ENCODE measurements at regions not wholly inside any gene's neighbourhood (a gene's known extent, or its start where the extent isn't known, plus 50 kb on each side); places are given as distances from the start of the nearest gene placed in this dataset.

- no peak for DNase-seq
These were observed 498.7 kb upstream of the NFIA start for GRCh38 chr1:60583696-60584095.

DNA sequence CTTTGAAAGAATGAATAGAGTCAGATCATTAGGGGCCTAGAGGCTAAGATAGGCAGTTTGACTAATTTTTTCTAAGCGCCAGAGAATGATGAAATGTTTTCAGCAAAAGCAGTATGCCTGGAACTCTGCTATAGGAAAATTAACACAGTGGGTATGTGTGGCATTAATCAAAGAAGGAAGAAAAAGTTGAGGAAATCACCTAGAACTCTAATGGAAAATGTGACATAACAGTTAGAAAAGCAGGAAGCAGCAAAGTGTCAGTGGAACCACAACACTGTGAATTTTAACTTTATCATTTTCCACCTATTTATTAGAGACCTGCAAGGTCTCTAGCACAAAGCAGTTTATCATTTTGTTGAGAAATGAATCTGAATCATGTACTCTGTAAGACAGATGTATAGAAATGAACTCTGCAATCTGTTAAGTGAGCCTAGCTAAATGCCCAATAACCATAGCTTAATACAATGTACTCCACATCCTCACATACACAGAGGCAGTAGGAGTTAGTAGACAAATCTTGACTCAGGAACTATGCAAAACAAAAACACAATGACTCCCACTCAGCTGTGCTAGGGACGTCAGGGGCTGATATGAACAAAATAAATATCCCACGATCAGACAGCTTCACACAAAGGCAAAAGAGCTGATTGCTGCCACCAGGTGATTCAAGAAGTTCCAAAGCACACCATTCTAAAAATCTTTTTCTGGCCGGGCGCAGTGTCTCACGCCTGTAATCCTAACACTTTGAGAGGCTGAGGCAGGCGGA lies 500.7 kb upstream of the NFIA start:
- no peak for DNase-seq

DNA sequence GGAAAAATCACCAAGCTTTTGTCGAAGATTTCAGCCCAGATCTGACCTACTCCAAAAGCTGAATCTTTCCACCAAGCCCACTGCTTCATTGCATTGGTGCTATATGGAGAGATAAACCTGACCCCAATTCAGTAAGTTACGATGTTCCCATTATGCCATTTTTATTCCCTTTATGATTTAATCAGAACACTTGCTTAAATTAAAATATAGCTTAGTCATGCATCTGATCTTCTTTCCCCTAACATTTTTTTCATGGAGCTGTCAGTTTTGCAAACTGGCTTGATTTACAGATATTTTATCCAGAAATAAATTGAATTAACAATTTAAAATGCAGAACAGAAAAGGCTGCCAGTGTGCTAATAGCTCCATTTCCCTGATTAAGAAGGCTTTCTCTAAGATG lies 503.5 kb upstream of the C1orf87 start:
- DNase-seq: no peak

DNA sequence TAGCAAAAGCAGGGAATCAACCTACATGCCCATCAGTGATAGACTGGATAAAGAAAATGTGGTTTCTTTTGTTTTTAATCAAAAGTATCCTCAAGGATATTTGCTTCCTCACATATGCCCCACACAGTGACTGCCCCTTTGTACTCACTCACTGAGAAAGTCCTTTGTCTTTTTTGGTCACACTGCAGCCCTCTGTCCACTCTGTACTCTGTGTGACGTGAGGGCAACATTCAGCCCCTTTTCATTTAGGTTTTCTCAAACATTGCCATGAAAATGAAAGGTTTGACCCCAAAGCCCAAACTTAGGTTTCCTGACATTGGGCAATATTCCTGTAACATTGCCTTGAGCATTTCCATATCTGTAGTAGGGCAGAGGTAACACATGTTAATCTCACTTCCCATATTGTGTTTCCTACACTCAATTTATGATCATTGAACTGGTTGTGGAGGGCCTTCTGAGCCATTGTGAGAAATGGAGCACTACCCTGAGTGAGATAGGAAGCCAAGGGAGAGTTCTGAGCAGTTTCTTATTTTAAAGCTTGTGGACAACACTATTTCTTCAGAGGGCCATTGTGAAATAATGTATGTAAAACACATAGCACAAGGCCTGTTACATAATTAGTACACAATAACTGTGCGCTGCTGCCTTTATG lies 501.9 kb upstream of the C1orf87 start:
- no peak for DNase-seq

GRCh38 chr1:60573726-60574409 lies 500.3 kb upstream of the C1orf87 start:
- DNase-seq: no peak

- DNase-seq: no peak
These were observed 499.6 kb upstream of the C1orf87 start for GRCh38 chr1:60573121-60573520.

- DNase-seq: no peak
These were observed 498.8 kb upstream of the C1orf87 start for GRCh38 chr1:60572378-60572777.

DNA sequence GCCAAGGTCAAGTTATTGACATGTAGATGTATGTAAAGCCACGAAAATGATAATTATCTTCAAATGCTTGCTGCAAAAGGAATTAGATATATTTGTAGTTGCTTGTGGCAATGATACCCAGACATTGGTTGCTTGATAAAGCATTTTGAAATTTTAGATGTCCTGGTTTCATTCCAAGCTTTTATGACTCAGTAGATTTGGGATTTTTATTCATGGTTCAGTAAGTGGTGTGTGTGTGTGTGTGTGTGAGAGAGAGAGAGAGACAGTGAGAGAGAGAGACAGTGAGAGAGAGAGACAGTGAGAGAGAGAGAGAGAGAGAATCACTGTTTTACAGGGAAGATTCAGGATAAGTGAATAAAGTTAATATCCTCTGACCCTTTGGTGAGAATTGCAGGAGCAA lies 498.2 kb upstream of the C1orf87 start:
- DNase-seq: no peak

DNA sequence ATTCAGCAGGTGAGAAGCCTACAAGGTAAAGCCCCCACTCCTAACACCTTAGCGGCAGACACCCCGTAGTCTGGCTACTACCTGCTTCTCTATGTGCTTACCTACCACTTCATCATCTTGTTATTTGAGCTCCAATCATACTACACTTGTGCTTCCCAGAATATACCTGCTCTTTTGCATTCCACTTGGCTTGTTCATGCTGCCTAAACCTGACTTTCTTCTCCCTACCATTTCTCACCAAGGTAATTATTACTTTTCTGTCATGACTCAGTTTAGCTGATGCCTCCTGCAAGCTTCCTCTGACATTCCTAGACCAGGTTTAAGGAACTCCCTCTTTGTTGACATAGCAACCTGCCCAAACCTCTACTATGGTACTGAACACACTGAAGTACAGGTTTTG lies 495.6 kb upstream of the C1orf87 start:
- DNase-seq: no peak

DNA sequence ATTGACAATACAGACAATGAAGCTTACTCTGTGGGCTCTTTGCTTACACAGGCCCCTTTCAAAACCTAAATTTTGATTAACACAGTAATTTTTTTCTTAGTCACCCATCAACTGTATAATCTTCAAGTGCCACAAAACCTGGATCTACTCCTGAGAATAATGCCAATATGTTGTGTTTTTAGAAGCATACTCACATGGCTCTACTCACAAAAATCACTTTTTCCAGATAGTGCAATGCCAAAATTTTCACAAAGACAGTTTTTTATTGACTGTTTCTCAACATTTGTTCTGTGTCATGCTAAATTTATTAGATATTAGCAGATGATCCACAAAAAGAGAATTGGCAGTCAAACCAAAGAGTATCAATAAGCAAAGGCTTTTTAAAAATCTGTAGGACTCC lies 493.7 kb upstream of the C1orf87 start:
- DNase-seq: no peak

DNA sequence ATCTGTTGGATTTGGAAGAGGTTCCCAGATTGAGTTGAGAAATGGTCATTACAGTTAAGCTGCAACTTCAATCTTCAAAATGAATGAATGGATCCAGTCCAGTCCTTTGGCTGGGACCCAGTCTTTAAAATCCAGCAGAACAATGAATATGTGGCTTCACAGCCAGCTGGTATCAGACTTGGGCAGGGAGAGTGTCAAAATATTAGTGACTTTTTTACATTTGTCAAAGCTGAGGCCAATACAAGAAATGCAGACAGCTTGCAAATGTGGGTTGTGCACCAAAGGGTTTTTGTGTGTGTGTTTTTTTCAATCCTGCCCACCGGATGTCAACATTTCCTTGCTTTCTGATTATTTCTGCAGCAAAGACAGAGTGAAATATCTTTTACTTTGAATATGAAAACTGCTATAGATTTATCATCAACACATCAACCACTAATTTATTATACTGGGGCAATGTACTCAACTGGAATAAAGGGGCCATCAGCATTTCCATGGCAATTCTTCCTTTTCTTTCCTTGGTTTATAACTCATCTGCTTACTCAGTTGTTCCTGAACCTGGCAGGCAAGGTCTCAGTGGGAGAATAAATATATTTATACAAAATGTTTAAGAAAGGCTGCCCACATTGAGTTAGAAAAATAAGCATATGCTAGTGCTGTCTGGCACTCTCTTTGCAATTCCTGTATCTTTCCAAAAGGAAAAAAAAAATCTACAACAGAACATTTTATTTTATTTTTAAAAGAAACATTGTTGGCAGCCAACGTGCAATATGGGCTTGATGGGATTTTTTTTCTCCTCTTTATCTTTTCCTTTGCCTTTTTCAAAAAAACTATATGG lies 491.6 kb upstream of the C1orf87 start:
- DNase-seq: no peak

DNA sequence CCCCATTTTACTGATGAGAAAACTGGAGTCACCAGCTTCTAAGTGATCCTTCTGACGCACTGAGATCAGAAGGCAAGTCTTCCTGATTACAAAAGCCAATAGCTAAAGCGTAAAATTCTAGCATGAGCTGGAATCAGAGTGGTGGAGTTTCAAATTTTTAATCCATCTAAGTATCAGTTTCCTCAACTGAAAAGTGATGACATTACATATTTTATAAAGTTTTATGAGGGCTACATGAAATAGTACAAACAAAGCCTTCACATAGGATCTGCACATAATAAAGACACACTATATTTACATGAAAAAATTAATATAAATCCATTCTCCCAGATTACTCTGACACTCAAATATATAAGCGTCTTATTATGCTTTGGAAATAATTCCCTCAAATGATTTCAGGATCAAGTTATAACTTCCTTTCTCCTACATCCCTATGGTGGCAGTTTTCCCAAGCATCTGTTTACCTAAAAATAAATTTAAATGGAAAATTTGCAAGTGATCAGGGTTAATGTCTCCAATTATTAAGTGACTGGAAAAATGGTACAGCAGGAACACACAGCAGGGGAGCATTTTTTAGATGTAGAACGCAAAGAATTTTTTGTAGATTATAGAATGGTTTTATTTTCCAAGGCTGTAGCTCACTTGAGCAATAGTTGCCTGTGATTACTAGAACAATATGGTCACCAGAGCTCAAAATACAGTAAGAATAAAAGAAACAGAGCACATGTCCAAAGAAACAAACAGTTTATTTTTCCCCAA lies 490.4 kb upstream of the C1orf87 start:
- no peak for DNase-seq

DNA sequence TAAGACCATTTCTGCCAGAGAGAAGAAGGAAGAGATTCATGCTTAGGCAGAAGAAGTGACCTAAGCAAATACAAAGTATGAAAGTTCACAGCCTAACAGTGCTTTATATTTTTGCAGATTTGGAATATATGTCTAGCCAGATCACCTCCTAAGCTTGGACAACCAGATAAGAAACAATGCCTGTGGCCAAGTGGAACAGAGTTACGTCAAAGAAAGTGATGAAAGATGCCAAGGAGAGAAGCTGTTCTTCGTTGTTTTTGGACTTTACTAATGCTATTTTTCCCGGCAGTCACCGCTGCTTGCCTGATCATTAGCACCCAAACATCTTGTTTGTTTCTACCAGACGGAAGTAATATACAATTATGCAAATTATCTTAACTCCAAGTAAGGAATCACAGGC lies 489.2 kb upstream of the C1orf87 start:
- no peak for DNase-seq

GRCh38 chr1:60560701-60561100 lies 487.1 kb upstream of the C1orf87 start:
- DNase-seq: no peak

- no peak for DNase-seq
These were observed 484.7 kb upstream of the C1orf87 start for GRCh38 chr1:60558236-60558635.

DNA sequence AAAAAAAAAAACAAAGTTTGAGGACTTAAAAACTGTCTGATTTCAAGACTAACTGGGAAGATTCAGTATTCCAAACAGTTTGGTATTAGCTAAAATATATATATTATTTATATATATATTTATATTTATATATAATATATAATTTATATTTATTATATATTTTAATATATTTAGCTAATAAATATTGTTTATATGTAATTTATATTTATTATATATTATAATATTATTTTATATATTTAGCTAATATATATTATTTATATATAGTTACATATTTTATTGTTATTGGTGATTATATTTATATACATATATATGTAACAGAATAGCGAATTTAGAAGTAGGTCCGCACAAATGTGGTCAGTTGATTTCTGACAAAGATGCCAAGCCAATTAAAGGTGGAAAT lies 480.2 kb upstream of the C1orf87 start:
- DNase-seq: no peak

DNA sequence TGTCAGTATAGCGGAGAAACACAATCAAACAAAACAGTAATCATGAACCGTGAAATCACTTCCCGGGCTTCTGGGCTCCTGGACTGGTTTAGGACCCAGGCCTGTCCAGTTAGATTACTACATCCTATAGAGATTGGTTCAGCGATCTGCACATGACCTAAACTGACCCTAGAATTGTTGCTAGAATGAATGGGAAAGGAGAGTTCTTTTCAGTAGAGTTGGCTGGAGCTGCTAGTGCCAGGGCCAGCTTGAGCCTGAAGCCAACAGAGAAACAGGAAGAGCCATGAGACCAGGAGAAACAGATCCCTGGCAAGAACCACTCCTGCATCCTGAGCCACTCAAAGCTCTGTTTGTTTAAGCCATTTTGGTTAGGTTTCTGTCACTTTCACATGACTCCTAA lies 474.3 kb upstream of the C1orf87 start:
- DNase-seq: peak in 5 of 14 donors; percentile 2 to 52 (median 6)

DNA sequence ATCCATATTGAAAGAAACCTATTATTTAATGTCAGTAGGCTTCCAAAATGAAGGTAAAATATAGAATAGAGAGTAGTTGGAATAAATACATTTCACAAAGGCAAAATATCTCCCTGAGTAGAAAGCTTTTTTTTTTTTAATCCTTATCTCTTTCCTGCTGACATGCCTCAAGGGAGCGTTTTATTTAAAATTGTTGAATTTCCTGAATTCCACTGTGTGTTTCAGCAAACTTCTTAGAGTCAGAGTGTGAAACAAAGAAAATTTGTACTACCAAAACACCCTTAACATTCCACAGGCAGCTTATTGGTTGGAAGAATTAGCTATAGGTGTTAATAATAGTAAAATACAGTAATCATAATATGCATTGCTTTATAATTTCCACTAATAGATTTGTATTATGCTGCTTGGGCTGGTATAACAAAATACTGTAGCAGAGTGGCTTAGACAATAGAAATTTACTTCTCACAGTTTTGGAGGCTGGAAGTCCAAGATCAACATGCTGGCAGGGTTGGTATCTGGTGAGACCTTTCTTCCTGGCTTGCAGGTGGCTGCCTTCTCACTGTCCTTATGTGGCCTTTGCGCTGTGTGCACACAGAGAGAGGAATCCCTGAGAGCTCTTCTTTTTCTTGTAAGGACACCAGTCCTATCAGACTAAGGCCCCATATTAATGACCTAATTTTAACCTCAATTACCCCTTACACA lies 468.4 kb upstream of the C1orf87 start:
- no peak for DNase-seq

GRCh38 chr1:60540141-60540540 lies 466.6 kb upstream of the C1orf87 start:
- no peak for DNase-seq

GRCh38 chr1:60535713-60536112 lies 462.1 kb upstream of the C1orf87 start:
- no peak for DNase-seq

- DNase-seq: no peak
These were observed 454.0 kb upstream of the C1orf87 start for GRCh38 chr1:60527567-60527966.
